CD4-positive, alpha-beta T cell treated with Interleukin-6 at 100 ng/mL for 8 hours (primary cell): ENCODE measurements at regions not wholly inside any gene's neighbourhood (a gene's known extent, or its start where the extent isn't known, plus 50 kb on each side); places are given as distances from the start of the nearest gene placed in this dataset.

ENCODE experiments used
- DNase-seq: peaks from one replicate; pipeline ENCODE4 v3.0.0-alpha.2; 2020; ENCODE audit warnings: mixed read lengths, low spot score

GRCh38 chr5:124309241-124309980 lies 437.0 kb downstream of the ZNF608 start:
- DNase-seq = no peak

- no peak for DNase-seq
Observed at GRCh38 chr5:124303366-124303765, 443.1 kb downstream of the ZNF608 start.

GRCh38 chr5:124302533-124302932 lies 443.9 kb downstream of the ZNF608 start:
- DNase-seq = no peak

DNA sequence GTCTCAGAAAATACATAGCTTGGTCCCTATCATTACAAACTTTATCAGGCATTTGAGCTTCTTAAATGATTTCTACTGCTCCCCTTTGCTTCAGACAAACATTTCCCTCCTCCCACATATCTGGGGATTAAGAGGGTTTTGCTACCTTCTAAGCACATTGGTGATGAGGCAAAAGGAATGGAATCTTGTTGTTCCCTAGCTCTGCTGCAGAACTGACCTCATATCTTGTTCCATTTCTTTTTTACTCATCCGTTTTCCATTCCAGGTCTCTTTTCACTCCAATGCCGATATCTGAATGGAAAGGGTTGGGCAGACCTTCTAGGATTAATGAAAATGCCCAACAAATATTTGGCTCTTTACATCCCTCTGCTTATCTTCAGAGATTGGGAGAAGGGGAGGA lies 444.6 kb downstream of the ZNF608 start:
- no peak for DNase-seq

DNA sequence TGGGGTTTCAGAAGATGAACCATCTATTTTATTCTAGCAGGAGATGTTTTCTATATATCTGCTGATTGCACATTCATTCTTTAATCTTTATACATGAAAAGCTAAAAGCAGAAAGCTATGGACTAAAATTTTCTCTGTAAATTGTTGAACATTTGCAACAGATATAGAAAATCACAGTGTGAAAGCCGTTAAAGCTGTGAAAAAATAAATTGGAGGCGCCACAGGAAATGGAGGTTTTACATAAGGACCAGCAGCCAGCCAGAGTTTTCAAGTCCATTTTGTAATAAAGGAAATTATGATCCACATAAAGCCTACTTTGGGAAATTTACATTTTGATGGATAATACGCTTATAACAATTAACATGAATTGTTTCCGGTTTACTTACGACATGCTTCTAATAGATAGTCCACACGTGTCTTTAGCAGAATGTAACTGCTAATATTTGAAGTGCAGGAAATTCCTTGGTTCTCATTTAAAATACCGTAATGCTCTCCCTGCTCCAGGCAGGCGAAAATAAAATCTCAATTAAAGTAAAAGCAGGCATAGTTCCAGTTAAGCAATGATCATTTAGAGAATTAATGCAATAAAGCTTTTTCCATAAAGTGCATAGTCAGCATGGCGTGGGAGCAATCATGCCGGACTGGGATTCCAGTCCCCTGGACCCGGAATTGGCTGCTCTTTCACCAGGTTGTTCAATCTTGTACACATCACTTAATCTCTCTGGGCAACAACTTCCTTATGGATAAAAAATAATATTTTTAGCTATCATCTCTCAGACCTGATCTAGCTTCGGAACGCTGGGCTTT lies 445.4 kb downstream of the ZNF608 start:
- no peak for DNase-seq

DNA sequence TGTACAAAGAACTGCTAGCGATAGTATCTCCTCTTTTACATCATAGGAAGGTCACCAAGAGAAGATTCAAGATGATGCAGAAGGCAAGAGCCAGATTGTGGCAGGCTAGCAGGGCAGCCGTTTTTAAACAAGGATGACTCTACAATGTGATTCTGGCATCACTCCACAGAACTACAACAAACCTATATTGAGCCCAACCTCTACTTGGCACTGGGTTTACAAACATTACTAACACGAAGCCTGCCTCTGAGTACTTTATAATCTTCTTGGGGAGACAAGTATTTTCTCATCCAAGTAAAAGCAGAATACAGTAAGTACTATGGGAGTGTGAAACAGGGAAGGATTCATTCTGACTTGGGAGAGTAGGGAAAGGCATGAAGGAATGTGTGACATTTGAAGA lies 448.6 kb downstream of the ZNF608 start:
- no peak for DNase-seq

DNA sequence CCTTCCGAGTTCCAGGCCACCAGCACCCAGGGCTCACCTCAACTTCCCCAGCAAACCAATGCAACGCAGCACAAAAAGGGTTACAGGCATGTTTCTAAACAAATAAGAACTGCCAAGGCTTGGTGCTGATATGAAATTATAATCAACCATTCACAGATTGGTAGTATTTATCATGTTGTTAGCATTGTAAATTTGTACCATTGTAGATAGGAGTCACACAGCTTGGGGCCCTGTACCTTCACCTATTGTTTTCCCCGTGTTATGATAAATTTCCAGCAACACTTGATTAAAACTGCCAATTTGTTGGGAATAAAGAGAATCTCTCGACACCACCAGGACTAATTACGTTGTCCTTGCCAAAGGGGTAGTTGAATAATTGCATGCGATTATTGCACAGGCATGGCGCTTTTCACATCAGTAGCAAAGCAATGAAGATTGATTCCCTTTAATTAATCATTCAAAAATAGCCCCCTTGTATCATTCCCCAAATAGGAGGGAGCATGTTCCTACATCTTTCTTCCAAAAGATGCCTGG lies 454.1 kb downstream of the ZNF608 start:
- DNase-seq = no peak

DNA sequence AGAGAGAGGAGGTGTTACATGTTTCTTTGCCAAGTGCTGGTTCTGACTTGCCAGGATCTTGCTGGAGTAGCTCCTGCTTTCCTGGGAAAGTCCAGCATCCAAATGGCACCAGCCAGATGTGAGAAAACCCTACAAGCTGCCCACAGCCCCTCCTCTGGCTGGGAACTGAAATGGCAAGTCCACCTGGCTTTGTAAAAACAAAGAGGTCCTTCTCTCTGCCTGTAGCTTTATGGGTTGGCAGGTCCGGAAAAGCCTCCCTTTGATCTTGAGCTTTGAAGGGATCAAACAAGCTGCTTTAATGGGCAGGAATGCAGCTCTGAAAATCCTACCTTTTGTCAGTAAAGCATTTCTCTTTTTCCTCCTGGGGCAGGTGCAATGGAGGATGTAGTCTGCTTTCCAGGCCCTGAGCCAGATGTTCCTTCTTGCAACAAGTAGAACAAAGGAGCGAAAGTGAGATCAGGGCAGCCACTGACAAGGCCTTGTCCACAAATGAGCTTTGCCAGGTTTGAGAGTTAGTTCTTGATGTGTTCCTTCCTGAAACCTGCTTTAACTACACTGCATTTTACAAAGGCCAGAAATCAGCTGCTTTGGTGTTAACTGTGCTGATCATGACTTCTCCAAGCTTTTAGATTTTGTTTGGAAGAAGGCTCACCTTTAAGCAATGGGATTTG lies 456.7 kb downstream of the ZNF608 start:
- no peak for DNase-seq

- DNase-seq = no peak
Observed at GRCh38 chr5:124289130-124289529, 457.3 kb downstream of the ZNF608 start.

DNA sequence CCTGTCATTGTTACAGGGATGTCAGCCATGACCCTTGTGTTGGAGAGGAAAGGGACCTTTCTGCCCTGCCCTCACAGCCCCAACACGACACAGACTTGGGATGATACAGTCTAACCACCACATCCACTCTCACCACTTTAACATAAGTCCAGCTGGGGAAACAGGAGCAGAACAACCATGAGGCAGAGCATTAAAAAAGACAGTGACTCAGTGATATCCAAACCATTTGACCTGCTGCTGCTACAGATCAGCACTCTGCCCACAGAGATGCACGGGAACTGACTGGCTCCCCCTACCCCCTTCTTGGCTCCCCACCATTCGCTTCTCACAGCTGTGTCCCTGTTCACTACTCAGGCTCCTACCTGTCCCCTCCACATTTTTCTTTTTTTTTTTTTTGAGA lies 458.6 kb downstream of the ZNF608 start:
- no peak for DNase-seq

- DNase-seq = no peak
Observed at GRCh38 chr5:124285733-124286132, 460.7 kb downstream of the ZNF608 start.

GRCh38 chr5:124285071-124285470 lies 461.4 kb downstream of the ZNF608 start:
- DNase-seq = no peak

DNA sequence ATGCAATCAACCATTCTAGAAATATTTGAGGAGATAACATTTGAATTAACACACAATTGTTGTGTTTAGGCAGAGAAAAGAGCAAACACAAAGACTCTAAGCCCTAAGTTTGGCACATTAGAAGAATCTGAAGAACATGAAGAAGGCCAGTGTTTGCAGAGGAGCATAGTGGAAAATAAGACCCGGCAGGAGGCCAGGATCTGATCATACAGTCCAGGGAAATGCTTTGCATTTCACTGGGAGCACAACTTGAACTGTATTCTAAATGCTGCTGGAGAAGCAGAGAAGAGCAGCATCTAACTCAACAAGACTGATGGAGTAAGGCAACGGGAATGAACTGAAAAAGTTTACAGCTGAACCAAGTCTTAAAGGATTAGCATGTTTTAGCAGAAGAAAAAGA lies 463.4 kb downstream of the ZNF608 start:
- no peak for DNase-seq

DNA sequence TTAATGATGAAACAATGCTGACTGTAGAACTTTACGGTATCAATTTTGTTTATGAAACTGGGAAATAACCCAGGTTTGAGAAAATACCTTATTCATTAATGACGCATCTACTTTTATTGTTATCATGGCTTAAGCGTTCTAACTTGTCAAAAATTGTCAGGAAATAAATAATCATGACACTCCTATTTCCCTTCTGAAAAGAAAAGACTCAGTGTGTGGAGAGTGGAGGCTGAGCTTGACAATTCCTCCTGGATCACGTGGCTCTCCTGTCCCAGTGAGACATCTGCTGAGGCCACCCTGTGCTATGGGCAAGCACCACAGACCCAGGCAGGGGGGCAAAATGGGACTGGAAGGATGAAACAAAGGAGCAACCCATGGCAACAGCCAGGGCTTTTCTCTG lies 466.4 kb downstream of the ZNF608 start:
- DNase-seq = no peak

GRCh38 chr5:124279146-124279876 lies 467.1 kb downstream of the ZNF608 start:
- no peak for DNase-seq

- no peak for DNase-seq
Observed at GRCh38 chr5:124278636-124279035, 467.8 kb downstream of the ZNF608 start.

- DNase-seq = no peak
Observed at GRCh38 chr5:124277767-124278545, 468.5 kb downstream of the ZNF608 start.

GRCh38 chr5:124276166-124276565 lies 470.3 kb downstream of the ZNF608 start:
- no peak for DNase-seq

DNA sequence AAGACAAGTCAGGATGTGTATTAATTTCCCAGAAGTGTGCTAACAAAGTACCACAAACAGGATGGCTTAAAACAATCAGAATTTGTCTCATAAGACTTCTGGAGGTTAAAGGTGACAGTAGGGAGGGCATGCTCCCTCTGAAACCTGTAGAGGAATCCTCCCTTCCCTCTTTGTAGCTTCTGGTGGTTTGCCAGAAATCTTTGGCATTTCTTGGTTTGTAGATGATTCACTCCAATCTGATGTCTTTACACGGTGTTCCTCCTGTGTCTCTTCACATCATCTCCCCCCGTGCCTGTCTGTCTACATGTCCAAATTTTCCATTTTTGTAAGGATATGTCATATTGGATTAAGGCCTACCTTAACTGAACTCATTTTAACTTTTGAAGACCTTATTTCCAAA lies 471.5 kb downstream of the ZNF608 start:
- no peak for DNase-seq

- DNase-seq = no peak
Observed at GRCh38 chr5:124264499-124264898, 481.9 kb downstream of the ZNF608 start.
